Mesendoderm (in vitro differentiated cells): ENCODE measurements at regions not wholly inside any gene's neighbourhood (a gene's known extent, or its start where the extent isn't known, plus 50 kb on each side); places are given as distances from the start of the nearest gene placed in this dataset. TPM values are rescaled to one million over a fixed set of nuclear protein-coding genes. Genes with fewer than 3 reads are reported as not detected.

Experiments
- DNase-seq: peaks from one replicate; pipeline ENCODE4 v3.0.0; 2013
- H2AK5ac ChIP-seq: 2 replicates; pipeline ENCODE4 v1.6.1; 2013; ENCODE audit warnings: low read length, inconsistent platforms
- H2BK120ac ChIP-seq: 2 replicates; pipeline ENCODE4 v1.6.1; 2013; ENCODE audit warnings: low read depth, mild to moderate bottlenecking, low read length, moderate library complexity, mixed read lengths
- H2BK15ac ChIP-seq: replicated peaks from 2 replicates; pipeline ENCODE4 v1.6.1; 2013; ENCODE audit warnings: low read depth, mild to moderate bottlenecking, moderate library complexity
- H2BK5ac ChIP-seq: 2 replicates; pipeline ENCODE4 v1.6.1; 2013; ENCODE audit warnings: low read length, inconsistent platforms
- H3K18ac ChIP-seq: 2 replicates; pipeline ENCODE4 v1.6.1; 2013; ENCODE audit warnings: mild to moderate bottlenecking, low read length, mixed read lengths
- H3K23ac ChIP-seq: one replicate; pipeline ENCODE4 v1.6.1; 2013; ENCODE audit warnings: low read length
- H3K27ac ChIP-seq: 2 replicates; pipeline ENCODE4 v1.5.1; 2013; ENCODE audit warnings: low read depth, mild to moderate bottlenecking, inconsistent platforms, low read length, moderate library complexity
- H3K27me3 ChIP-seq: 2 replicates; pipeline ENCODE4 v1.6.1; 2013; ENCODE audit warnings: low read length, control low read depth, mild to moderate bottlenecking, inconsistent platforms; ENCODE audit not compliant: insufficient read depth, poor library complexity
- H3K36me3 ChIP-seq: 2 replicates; pipeline ENCODE4 v1.6.1; 2013; ENCODE audit warnings: low read length, inconsistent platforms; ENCODE audit not compliant: control insufficient read depth, insufficient read depth
- H3K4ac ChIP-seq: one replicate; pipeline ENCODE4 v1.6.1; 2013; ENCODE audit warnings: low read depth, mild to moderate bottlenecking, low read length, moderate library complexity
- H3K4me1 ChIP-seq: 2 replicates; pipeline ENCODE4 v1.6.1; 2013; ENCODE audit warnings: low read depth, low read length, inconsistent platforms; ENCODE audit not compliant: control insufficient read depth
- H3K4me2 ChIP-seq: 2 replicates; pipeline ENCODE4 v1.6.1; 2013; ENCODE audit warnings: low read length
- H3K4me3 ChIP-seq: 2 replicates; pipeline ENCODE4 v1.5.1; 2013; ENCODE audit warnings: mild to moderate bottlenecking, low read length
- H3K56ac ChIP-seq: one replicate; pipeline ENCODE4 v1.6.1; 2013; ENCODE audit warnings: low read length
- H3K79me1 ChIP-seq: 2 replicates; pipeline ENCODE4 v1.6.1; 2013; ENCODE audit warnings: low read length, inconsistent platforms
- H3K79me2 ChIP-seq: 2 replicates; pipeline ENCODE4 v1.6.1; 2013; ENCODE audit warnings: mild to moderate bottlenecking, low read length; ENCODE audit not compliant: control insufficient read depth, insufficient read depth
- H3K9ac ChIP-seq: 2 replicates; pipeline ENCODE4 v1.6.1; 2013; ENCODE audit warnings: low read length, inconsistent platforms
- H4K5ac ChIP-seq: one replicate; pipeline ENCODE4 v1.6.1; 2013; ENCODE audit warnings: low read length
- H4K8ac ChIP-seq: one replicate; pipeline ENCODE4 v1.6.1; 2013; ENCODE audit warnings: low read depth, mild to moderate bottlenecking, control low read depth, low read length, moderate library complexity
- WGBS: extraction: QIAGEN DNeasy Blood & Tissue Kit; methylation state at CpG from one replicate; pipeline ENCODE4 v1.1.7; 2013; ENCODE audit warnings: low lambda C conversion rate, missing lambda C conversion rate; ENCODE audit not compliant: insufficient coverage; ENCODE audit errors: extremely low coverage; 5-methylcytosine and 5-hydroxymethylcytosine counted together
- small RNA-seq: library from polyadenylated mRNA; stranded (forward); fragments of <200 nt; extraction: miRNeasy Mini kit (QIAGEN cat#:217004); gene quantifications from one replicate; pipeline ENCODE3, GENCODE V24; 2013; ENCODE audit not compliant: insufficient read depth

- Histone ChIP-seq H2AK5ac (no peak overlapping the region), H3K4me3 (no peak overlapping the region), H3K56ac (no peak overlapping the region), H3K4ac (no peak overlapping the region), H2BK15ac (no peak overlapping the region), H3K27me3 (no peaks in the 10 kb centered on the region), H3K36me3 (no peaks in the 10 kb centered on the region), H3K23ac (no peak overlapping the region), H3K79me2 (no peaks in the 10 kb centered on the region), H3K9ac (no peak overlapping the region), H4K5ac (no peak overlapping the region), H3K4me2 (no peak overlapping the region), H3K4me1 (no peaks in the 10 kb centered on the region), H3K27ac (no peak overlapping the region), H3K18ac (no peak overlapping the region), H2BK5ac (no peak overlapping the region), H3K79me1 (no peaks in the 10 kb centered on the region), H4K8ac (no peak overlapping the region), H2BK120ac (no peak overlapping the region)
- DNase-seq: no peak
- no CpG with 5 or more reads among the region's 1 CpG for WGBS
Measured at GRCh38 chr7:53521638-53522184, 486.3 kb downstream of the POM121L12 start.

GRCh38 chr7:53539558-53539957, 504.1 kb downstream of the POM121L12 start:
- Histone ChIP-seq H3K36me3 (no peaks in the 10 kb centered on the region), H2BK120ac (no peak overlapping the region), H2AK5ac (no peak overlapping the region), H3K79me2 (no peaks in the 10 kb centered on the region), H3K23ac (no peak overlapping the region), H3K56ac (no peak overlapping the region), H3K9ac (no peak overlapping the region), H3K4me2 (no peak overlapping the region), H4K8ac (no peak overlapping the region), H4K5ac (no peak overlapping the region), H3K4me1 (no peaks in the 10 kb centered on the region), H3K4ac (no peak overlapping the region), H3K4me3 (no peak overlapping the region), H3K79me1 (no peaks in the 10 kb centered on the region), H3K27me3 (no peaks in the 10 kb centered on the region), H3K27ac (no peak overlapping the region), H3K18ac (no peak overlapping the region), H2BK15ac (no peak overlapping the region), H2BK5ac (no peak overlapping the region)
- WGBS: no CpG with 5 or more reads among the region's 3 CpGs
- no peak for DNase-seq

- H3K27ac ChIP-seq: no peak overlapping the region
- no peak overlapping the region for H3K4me3 ChIP-seq
Measured at GRCh38 chr7:53541475-53541874, 506.0 kb downstream of the POM121L12 start.

GRCh38 chr7:53542157-53542556, 506.7 kb downstream of the POM121L12 start:
- Histone ChIP-seq H3K4me3 (no peak overlapping the region), H3K4ac (no peak overlapping the region)
- WGBS: no CpG with 5 or more reads among the region's 5 CpGs

More at GRCh38 chr7:53541475-53541874, 506.0 kb downstream of the POM121L12 start:
- Histone ChIP-seq H3K9ac (no peak overlapping the region), H3K36me3 (no peaks in the 10 kb centered on the region), H4K8ac (no peak overlapping the region), H2BK15ac (no peak overlapping the region), H3K56ac (no peak overlapping the region), H3K18ac (no peak overlapping the region), H4K5ac (no peak overlapping the region), H3K27me3 (no peaks in the 10 kb centered on the region), H3K23ac (no peak overlapping the region), H3K79me1 (no peaks in the 10 kb centered on the region), H2BK120ac (no peak overlapping the region), H2BK5ac (no peak overlapping the region), H2AK5ac (no peak overlapping the region), H3K4ac (no peak overlapping the region), H3K79me2 (no peaks in the 10 kb centered on the region), H3K4me1 (no peaks in the 10 kb centered on the region), H3K4me2 (no peak overlapping the region)
- WGBS: no CpG with 5 or more reads among the region's 2 CpGs
- DNase-seq: no peak

More at GRCh38 chr7:53542157-53542556, 506.7 kb downstream of the POM121L12 start:
- H4K5ac ChIP-seq: no peak overlapping the region
- H2BK15ac ChIP-seq: no peak overlapping the region
- H3K4me2 ChIP-seq: no peak overlapping the region
- H3K79me2 ChIP-seq: no peaks in the 10 kb centered on the region
- H2AK5ac ChIP-seq: no peak overlapping the region
- H3K4me1 ChIP-seq: no peaks in the 10 kb centered on the region
- no peak overlapping the region for H3K23ac ChIP-seq
- no peak overlapping the region for H3K18ac ChIP-seq
- no peak overlapping the region for H3K27ac ChIP-seq
- no peaks in the 10 kb centered on the region for H3K36me3 ChIP-seq
- no peak overlapping the region for H3K56ac ChIP-seq
- no peaks in the 10 kb centered on the region for H3K27me3 ChIP-seq
- no peak overlapping the region for H4K8ac ChIP-seq
- H3K79me1 ChIP-seq: no peaks in the 10 kb centered on the region
- no peak overlapping the region for H2BK5ac ChIP-seq
- no peak for DNase-seq
- no peak overlapping the region for H3K9ac ChIP-seq
- no peak overlapping the region for H2BK120ac ChIP-seq

Small RNA genes lying in the stretch of these regions (small RNA-seq; reads per million reads assigned to genes)
- gene RN7SKP218 (not detected), gene RNU1-14P (not detected)
